ENCODE measurements at regions not wholly inside any gene's neighbourhood (a gene's known extent, or its start where the extent isn't known, plus 50 kb on each side); places are given as distances from the start of the nearest gene placed in this dataset.
"Not testable (repeated sequence)": the region's sequence is repeated elsewhere in the genome, so short reads cannot be mapped to it uniquely, and the experiment has no call there.

DNA sequence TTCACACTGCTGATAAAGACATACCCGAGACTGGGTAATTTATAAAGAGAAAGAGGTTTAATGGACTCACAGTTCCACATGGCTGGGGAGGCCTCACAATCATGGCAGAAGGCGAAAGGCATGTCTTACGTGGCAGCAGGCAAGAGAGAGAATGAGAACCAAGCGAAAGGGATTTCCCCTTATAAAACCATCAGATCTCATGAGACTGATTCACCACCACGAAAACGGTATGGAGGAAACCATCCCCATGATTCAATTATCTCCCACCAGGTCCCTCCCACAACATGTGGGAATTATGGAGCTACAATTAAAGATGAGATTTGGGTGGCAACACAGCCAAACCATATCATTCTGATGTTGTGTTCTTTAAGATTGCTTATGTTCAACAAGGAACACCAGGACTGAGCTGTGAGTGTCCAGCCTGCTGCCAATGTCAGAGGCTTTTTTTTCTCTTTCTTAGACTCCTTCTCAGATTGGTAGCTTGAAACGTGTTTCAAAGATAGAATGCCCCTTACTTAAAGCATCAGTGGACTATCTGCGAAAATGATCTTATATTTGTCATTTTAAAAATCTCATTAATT is 124.1 kb upstream of the TWIST2 start:
- not testable (repeated sequence) for DNase-seq (ENCODE audit: low read depth)

DNA sequence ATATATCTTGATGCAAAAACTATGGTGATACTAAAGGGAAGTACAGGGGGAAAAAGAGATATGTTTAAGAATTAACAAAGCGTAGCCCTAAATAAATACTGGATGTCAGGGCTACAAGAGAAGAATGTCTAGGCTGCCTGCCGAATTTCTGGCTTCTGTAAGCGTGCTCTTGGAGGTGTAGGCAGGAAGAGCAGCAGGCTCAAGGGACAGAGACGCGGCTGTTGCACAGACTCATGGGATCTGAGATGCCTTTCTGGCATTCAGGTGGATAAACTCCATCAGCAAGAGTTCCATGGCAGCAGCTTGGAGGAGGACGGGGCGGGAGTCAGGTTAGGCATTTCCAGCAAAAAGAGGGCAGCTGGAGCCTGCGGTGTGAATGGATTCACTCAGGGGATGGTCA is 123.2 kb upstream of the TWIST2 start:
- no peak for DNase-seq (ENCODE audit: low read depth)

DNA sequence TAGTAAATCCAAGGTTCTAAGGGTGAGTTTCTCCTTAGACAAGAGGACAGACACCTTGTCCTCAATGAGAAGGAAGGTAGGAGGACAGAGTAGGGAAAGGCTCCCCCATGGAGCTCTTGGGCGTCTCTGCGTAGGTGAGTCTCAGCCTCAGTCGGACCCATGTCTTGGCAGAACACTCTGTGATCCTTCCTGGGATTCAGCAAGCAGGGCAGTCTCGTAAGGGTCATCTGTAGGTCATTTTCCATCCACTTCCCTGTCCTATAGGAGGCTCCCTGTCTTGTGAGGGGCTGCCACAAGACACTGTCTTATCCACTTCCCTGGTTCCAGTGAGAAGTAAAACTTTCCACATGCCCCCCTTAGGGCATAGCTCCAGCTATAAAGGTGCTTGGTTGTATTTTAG is 122.6 kb upstream of the TWIST2 start:
- no peak for DNase-seq (ENCODE audit: low read depth)

DNA sequence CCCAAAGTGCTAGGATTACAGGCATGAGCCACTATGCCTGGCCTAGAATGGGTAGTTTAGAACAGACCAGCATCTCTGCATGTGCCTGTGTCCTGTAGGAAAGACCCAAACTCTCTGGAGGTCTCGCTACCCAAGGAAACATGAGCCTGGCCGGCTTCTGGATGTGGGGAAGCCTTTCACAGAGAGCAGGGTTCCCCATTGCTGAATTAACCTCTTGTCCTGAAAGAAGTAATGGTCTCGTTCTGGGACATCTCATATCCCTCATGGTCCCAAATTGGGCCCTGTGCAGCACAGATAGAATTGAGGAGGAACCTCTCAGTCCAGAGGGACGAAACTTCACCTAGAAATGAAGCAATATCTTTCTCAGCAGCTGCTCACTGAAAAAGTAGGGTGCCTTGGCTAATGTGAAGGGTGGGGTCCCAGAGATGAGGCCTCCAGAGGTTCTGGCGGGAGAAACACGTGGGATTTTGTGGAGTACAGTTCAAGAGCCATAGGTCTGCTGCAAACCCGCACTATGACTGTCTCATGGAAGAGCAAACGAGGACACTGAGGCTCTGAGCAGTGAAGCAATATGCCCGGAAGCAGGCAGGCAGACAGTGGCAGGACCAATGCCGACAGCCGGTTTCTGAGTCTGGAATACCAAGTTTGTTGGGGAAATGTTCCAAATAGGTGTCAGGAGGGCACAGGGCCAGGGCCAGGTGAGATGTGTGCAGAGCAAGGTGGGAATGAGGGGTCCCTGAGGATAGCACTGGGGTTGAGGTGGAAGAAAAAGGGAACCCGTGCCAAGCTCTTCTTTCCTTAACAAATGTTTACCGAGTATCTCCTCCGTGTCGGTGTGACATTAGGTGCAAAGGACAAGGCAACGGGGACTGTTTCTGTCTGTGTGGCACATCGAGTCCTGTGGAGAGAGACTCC is 121.0 kb upstream of the TWIST2 start:
- DNase-seq (ENCODE audit: low read depth): no peak

DNA sequence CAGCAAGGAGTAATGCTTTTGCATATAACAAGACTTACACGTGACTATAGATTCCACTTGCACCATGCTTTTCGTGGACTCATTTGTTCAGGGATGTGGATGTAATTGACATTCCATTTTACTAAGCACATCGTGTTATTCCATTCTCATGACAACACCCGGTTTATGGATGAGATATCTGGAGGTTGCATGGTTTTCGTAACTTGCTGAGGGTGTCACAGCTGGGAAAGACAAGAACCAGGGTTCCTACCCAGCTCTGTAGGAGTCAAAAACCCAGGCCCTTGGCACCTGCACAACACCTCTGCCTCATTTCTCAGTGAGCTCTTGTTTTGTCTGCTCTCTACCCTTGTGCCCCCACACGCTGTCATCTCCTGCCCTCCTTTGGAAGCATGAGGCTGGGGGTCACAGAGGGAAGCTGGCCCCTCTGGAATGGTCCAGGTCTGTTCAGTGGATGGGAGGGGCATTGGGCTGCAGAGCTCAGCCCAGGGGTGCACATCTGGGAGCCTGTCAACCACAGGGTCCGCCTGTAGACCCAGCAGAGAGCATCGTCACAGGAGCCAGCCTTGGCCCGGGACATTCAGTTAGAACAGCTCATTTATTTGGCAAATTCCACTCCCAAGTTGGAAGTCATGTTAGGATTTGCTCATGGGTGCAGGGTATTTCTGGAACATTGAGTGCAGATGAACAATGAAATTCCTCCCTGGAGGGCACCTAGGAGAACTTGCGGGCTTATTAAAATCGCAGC is 120.1 kb upstream of the TWIST2 start:
- DNase-seq (ENCODE audit: low read depth): no peak

DNA sequence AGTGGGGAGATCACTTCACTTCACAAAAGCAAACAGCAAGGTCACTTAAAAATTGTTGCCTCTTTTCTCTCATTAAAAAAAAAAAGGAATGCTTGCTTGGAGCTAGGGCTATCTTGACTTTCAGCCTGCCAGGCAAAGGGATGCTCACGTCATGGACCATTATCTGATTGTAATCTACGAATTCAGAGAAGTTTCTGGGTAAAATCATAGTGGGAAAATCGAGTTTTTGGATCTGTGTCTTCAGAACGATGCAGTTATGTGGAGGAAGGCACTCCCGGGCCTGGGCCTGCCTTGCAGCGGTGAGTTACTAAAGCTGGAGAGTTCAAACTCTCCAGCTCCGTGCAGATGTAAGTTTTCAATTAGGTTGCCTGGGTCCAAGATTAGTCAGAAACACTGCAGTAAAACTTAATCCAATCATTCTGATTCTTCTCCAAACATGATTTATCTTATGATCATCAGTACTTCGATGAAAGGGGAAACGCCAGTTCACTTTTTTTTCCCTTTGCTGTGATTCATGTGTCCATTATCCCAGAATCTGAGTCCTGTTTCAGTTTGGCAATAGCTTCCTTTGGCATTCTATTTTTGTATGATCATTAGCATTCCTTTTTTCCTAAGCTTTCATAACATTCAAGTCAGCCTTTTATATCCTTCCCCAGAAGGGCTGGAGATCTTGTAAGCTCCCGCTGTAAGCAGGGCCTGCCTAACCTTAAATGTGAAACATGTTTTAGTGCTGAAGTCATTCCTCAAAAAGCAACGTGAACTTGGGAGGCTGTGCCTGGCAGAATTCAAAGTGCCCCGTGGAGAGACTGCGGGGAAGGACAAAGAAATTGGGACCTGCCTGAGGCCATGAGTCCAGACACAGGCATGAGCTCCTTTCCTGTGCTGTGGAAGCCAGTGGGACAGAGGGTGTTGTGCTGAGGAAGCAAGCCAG is 119.3 kb upstream of the TWIST2 start:
- no peak for DNase-seq (ENCODE audit: low read depth)

DNA sequence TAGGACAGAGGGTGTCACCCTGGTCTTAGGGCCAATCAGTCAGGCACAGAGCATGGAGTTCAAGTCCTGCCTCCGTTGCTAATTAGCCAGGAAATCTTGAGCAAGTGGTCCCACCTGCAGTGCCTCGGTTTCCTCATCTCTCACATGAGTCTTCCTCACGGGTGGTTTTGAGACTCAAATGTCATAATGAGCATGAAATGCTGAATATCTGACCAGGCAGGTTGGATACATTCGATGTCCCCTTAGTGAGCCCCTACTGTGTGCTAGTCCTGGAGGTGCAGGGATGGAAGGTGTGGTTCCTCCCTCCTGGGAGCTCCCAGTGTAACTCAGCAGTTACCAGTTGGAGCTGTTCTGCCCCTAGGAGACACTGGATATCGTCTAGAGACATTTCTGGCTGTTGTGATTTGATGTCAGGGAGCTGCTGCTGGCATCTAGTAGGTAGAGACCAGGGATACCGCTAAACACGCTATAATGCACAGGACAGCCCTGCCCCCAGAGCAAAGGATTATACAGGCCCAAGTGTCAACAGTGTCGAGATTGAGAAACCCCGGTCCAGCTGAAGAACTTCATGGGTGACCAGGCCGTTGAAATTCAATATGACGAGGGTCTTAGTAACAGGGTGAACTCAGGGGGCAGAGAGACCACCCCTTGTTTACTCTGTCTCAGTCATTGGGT is 118.5 kb upstream of the TWIST2 start:
- DNase-seq (ENCODE audit: low read depth): no peak

DNA sequence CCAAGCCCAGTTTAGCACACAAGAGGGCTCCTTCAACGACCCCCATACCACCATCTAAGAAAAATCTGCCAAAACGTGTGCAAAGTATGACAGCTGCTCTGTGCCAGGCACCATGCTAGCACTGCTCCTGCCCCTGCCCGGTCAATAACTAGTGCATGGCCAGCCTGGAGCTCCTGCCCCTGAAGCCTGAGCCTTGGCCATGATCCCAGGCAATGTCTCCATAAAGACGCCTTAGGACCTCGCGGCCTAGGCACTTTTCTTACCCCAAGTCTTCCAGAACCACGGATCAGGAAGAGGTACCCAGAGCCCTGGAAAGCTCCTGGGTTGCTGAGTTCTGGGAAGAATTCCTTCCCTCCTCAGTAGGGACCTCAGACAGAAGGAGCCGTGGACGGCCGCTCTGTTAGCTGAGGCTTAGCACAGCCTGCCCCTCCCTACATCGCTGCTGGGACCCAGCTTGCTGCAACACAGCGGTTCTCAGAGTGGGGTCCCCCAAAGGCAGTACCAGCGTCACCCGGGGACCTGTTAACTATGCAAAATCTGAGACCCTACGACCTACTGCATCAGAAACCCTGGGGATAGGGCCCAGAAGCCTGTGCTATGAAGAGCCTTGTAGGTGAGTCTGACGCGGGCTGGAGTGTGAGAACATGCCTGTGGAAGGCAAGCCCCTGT is 117.8 kb upstream of the TWIST2 start:
- DNase-seq (ENCODE audit: low read depth): no peak

DNA sequence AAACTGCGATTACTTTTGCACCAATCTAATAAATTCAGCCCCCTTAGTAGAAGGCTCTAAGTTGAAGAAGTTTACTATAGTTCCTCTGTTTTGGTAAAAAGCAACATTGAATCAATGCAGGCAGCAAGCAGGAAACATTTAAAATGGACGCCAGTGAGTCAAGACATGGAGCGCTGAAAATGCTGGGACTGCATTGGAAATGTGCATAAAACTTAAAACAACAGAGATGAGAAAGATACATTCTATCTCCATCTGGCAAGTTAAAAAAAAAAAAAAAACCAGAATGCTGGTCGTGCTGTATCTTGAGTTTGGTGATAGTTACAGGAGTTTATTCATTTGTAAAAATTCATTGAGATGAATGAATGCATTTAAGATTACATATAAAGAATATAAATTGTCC is 117.0 kb upstream of the TWIST2 start:
- DNase-seq (ENCODE audit: low read depth): no peak

DNA sequence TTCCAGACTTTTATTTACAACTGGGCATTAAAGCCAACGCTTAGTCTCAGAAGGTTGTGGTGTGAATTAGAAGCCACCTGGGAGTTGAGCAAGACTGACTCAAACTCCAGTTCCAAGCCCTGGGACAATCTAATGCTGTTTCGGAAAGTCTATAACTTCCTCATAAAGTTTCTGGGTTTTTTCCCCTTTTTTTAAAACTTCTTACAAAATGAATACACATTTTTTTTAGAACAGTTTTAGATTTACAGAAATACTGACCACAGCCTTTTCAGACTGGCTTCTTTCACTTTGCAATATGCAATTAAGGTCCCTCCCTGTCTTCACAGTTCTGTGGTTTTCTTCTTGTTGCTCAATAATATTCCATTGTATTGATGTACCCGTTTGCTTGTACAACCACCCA is 115.9 kb upstream of the TWIST2 start:
- no peak for DNase-seq (ENCODE audit: low read depth)

DNA sequence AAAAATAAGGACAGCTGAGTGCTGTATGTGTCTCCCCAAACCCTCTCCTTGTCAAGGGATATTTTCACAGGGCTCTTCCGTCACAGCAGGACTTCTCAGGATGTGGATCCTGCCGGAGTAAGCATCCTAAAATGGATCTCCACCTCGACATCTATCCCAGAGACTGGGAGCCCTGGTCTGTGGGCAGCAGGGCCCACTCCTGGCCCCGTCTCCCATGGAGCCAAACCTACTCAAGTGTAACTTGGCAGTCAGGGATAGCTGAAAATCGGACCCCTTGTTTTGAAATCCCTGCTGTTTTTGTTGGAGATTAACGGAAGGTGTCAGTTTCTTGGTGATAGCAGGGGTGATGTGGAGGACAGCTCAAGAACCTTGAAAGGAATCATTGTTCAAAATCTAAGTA is 109.0 kb upstream of the TWIST2 start:
- no peak for DNase-seq (ENCODE audit: low read depth)

DNA sequence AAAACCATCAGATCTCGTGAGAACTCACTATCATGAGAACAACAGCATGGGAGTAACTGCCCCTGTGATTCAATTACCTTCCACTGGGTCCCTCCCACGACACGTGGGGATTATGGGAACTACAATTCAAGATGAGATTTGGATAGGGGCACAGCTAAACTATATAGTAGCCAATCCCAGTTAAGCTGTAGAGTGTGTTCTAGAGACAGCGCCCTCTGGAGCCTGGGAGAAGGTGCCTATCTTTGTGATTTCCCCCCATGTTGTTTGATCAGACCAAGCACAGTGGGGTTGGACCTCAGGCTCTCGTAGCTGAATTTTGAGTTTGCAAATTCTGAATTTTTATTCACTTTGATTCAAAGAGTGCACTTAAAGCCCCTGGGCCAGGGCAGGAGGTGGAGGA is 108.2 kb upstream of the TWIST2 start:
- DNase-seq (ENCODE audit: low read depth): no peak

DNA sequence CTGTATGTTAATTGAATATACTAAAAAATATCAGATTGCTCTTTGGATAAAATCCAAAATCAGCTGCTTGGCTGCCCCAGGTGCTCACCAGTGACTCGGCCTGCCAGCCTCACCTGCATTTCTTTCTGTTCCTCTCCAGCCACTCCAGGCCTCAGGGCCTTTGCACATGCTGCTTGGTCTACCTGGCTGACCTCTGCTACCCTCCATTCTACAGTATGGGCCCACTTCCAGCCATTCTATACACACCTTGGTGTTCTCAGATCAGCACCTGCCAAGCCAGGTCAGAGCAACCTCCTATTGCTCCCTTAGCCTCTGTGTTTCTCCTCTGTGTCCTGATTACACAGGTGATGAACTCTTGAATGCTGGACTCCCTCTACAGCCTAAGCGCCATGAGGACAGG is 106.6 kb upstream of the TWIST2 start:
- DNase-seq (ENCODE audit: low read depth): no peak

DNA sequence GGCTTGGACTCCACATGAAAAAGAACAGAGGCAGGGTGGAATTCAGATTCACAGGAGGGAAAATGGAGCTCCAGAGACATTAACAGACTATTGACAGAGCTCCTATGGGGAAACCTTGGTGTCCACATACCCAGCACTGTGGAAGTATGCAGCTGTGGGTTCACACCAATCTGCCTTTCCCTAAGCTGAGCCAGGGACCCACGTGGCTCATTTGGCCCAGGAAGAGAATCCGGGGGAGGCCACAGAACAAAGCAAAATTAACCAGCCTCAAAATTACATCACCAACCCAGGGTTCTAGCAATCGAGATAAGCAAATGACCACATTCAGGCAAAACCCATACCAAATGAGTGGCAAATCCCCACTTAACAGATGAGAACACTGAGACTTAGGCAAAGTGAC is 105.8 kb upstream of the TWIST2 start:
- DNase-seq (ENCODE audit: low read depth): no peak

DNA sequence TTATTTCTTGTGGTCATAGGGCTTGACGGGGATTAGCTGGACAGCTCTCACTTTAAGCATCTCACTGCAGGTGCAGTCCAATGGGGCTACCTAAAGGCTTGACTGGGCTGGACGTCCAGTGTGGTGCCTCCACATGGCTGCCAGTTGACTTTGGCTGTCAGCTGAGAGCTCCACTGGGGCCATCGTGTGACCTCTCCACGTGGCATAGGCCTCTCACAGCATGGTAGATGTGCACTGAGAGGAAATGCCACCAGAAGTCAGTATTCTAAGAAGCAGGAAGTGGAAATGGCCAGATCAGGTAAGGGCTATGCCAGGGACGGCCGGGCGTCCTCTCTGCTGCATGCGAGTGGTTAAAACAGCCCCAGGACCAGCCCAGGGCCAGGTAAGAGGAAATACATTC is 105.2 kb upstream of the TWIST2 start:
- DNase-seq (ENCODE audit: low read depth): no peak

DNA sequence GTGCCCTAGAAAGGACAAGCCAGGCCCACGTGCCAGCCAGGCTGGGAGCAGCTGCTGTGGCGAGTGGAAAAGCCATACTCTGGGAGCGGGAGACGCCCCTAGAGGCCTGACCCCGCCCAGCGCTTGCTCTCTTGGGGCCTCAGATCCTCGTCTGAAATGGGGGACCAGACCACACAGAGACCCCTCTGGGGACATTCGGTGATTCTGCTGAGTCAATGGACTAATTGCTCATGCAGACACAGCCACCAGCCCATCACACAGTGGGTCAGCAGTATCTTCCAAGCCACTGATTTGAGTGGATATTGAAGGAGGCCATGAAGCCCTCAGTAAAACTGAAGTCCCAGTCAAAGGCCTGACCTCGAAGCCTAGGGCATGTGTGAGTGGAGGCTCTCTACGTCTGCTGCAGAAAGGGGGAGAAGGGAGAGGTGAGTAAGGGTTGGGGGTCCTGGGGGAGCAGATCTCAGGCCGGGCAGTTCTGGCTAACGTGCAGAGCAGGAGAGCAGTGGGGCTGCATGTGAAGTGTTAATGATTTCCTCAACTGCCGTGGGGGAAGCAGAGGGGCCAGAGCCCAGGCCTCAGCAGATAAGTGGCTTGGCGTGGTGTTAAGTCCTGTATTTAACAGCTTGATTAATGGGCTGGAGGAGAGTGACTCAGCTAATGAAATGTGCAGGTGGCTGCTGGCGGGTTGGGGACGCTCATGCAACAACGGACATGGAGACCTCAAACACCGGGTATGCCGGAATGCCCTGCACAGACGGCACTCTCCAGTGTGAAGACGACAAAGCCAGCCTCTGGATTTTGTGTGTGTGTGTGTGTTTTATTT is 104.4 kb upstream of the TWIST2 start:
- no peak for DNase-seq (ENCODE audit: low read depth)

DNA sequence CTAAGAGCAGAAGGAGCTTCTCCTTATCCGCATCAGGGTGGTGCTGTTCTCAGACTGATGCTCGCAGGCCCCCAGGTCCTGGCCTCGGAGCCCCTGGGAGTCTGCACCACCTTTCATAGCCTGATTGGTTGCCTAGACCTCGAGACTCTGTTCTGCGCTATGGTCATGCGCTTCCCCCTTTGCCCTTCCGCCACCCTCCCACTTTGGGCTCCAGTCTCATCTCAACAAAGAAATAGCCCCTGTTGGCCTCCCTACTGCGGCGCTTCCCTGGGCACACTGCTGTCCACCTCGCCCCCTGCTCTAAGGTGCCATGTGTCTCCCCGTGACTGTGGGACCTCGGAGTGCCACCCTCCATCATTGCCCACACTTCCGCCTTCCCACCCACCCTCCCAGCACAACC is 102.9 kb upstream of the TWIST2 start:
- DNase-seq (ENCODE audit: low read depth): no peak

DNA sequence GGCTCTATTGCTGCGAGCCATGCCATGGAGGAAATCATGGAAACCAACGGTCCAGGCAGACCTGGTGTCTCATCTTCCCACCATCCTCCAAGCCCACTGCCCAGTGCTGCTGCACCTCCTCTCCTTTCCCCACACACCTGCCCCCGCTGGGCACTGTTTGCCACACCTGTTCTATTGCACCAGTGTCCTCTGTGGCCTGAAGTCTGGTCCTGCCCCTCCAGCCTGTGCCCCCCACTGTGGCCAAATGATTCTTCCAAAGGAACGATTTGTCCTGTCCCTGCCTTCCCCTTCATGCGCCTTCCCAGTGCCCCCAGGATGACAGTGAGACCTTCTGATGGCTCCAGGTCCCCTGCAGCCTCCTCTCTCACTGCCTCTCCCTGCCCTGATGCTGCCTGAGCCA is 101.9 kb upstream of the TWIST2 start:
- no peak for DNase-seq (ENCODE audit: low read depth)

DNA sequence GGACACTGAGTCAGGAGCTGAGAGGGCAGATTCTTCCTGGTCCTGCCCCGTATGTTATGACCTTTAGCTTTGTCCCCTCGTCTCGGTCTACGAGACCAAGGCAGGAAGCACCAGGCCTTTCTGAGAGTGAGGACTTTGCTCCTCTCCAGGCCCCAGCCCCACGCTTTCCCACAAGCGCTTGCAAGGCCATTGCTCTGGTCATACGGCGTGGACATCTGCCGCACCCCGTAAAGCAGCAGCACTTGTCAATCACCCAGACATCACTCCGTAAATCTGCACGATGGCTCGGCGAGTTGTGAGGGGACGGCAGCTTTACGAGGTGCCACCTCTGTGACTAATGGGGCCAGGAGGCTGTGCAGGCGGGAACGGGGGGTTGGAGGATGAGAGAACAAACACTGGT is 100.8 kb upstream of the TWIST2 start:
- no peak for DNase-seq (ENCODE audit: low read depth)

DNA sequence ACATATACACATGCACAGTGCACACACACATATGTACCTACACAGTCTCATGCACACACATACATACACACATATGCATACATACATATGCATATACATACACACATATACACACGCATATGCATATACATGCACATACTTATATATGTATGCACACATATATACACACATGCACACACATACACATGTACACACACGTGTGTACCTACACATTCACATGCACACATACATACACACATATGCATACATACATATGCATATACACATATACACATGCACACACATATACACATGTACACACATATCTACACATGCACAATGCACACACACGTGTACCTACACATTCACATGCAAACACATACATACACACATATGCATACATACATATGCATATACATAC is 100.3 kb upstream of the TWIST2 start:
- DNase-seq (ENCODE audit: low read depth): no peak

All from stimulated activated CD8-positive, alpha-beta memory T cell treated with anti-CD3 and anti-CD28 coated beads, Interleukin-12 subunit alpha, Interleukin-12 subunit beta, amount 100 ng/mL, for 4 hours (primary cell).